ENCODE measurements at regions not wholly inside any gene's neighbourhood (a gene's known extent, or its start where the extent isn't known, plus 50 kb on each side); places are given as distances from the start of the nearest gene placed in this dataset.

GRCh38 chr10:44769450-44769849 is 141.7 kb upstream of the TMEM72 start:
- H3K9me3 ChIP-seq, result no peaks in the 10 kb centered on the region
- no peaks in the 10 kb centered on the region for H3K27me3 ChIP-seq (replicated peaks; ENCODE audit: insufficient read depth)
- H3K27ac ChIP-seq, result no peak overlapping the region
- WGBS, result 53% methylated on average over 1 of the region's 1 CpG
- no peak for TF ChIP-seq POLR2A (IDR thresholded peaks at IDR 0.05)
- TF ChIP-seq, protein P1, sequence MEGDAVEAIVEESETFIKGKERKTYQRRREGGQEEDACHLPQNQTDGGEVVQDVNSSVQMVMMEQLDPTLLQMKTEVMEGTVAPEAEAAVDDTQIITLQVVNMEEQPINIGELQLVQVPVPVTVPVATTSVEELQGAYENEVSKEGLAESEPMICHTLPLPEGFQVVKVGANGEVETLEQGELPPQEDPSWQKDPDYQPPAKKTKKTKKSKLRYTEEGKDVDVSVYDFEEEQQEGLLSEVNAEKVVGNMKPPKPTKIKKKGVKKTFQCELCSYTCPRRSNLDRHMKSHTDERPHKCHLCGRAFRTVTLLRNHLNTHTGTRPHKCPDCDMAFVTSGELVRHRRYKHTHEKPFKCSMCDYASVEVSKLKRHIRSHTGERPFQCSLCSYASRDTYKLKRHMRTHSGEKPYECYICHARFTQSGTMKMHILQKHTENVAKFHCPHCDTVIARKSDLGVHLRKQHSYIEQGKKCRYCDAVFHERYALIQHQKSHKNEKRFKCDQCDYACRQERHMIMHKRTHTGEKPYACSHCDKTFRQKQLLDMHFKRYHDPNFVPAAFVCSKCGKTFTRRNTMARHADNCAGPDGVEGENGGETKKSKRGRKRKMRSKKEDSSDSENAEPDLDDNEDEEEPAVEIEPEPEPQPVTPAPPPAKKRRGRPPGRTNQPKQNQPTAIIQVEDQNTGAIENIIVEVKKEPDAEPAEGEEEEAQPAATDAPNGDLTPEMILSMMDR (IDR thresholded peaks at IDR 0.05), result no peak
- TF ChIP-seq POLR2AphosphoS5 (IDR thresholded peaks at IDR 0.05), result no peak
- no peaks in the 10 kb centered on the region for H3K4me1 ChIP-seq (replicated peaks)
- no peaks in the 10 kb centered on the region for H3K36me3 ChIP-seq
- intact Hi-C loops (cut with DNase I), result no loop called here
- no peak for DNase-seq (ENCODE audit: low spot score)
- no peak overlapping the region for H3K4me3 ChIP-seq

- Histone ChIP-seq H3K36me3 (no peaks in the 10 kb centered on the region), H3K4me1 (replicated peaks) (no peaks in the 10 kb centered on the region), H3K9me3 (no peaks in the 10 kb centered on the region), H3K27me3 (replicated peaks; ENCODE audit: insufficient read depth) (no peaks in the 10 kb centered on the region), H3K4me3 (no peak overlapping the region), H3K27ac (no peak overlapping the region)
- DNase-seq (ENCODE audit: low spot score), result no peak
- intact Hi-C loops (cut with DNase I), result no loop called here
- WGBS, result 62% methylated on average over 2 of the region's 2 CpGs
- TF ChIP-seq POLR2A (IDR thresholded peaks at IDR 0.05) (no peak), POLR2AphosphoS5 (IDR thresholded peaks at IDR 0.05) (no peak)
- TF ChIP-seq, protein P1 (IDR thresholded peaks at IDR 0.05), result no peak
Observed at GRCh38 chr10:44771233-44771995, 139.7 kb upstream of the TMEM72 start.

GRCh38 chr10:44773565-44773964 is 137.6 kb upstream of the TMEM72 start:
- H3K9me3 ChIP-seq, result no peaks in the 10 kb centered on the region
- DNase-seq (ENCODE audit: low spot score), result no peak
- intact Hi-C loops (cut with DNase I), result no loop called here
- H3K27me3 ChIP-seq (replicated peaks; ENCODE audit: insufficient read depth), result no peaks in the 10 kb centered on the region
- H3K36me3 ChIP-seq, result no peaks in the 10 kb centered on the region
- TF ChIP-seq, protein P1 (IDR thresholded peaks at IDR 0.05), result no peak
- TF ChIP-seq POLR2AphosphoS5 (IDR thresholded peaks at IDR 0.05) (no peak), POLR2A (IDR thresholded peaks at IDR 0.05) (no peak)
- 95% methylated on average over 19 of the region's 19 CpGs for WGBS
- no peak overlapping the region for H3K27ac ChIP-seq
- no peak overlapping the region for H3K4me3 ChIP-seq
- no peaks in the 10 kb centered on the region for H3K4me1 ChIP-seq (replicated peaks)

DNA sequence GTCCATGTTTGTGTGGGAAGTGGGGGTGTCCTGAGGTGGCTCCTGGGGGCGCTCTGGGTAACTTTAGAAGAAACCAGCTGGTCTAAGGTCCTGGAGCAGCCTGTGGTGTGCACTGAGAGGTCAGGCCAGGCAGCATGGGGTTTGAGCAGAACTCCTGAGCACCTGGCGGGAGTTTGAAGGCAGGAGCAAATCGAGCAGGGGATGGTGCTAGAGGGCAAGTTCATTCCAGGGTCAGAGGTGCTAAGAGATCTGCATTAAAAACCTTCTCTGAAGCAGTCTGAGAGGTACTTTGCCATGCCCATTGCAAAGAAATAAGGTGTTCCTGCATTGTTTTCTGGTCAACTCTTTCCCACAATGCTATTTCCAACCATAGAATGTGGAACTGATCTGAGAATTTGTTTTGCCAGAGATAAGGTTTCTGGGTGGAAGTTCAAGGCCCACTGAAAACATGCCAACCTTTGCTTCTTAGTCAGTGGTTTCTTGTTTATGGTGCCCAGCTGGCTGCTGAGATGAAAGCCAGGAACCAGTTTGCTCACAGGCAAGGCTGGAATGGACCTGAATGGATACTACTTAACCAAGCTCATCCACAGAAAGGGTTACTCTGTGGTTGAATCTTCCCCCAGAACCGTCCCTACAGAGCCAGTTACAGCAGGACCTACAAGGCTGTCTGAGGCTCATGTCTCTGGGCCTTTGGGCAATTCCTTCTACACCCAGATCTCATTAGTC is 136.3 kb upstream of the TMEM72 start:
- Histone ChIP-seq H3K9me3 (no peaks in the 10 kb centered on the region), H3K27ac (no peak overlapping the region), H3K27me3 (replicated peaks; ENCODE audit: insufficient read depth) (no peaks in the 10 kb centered on the region), H3K4me1 (replicated peaks) (no peaks in the 10 kb centered on the region), H3K4me3 (no peak overlapping the region), H3K36me3 (no peaks in the 10 kb centered on the region)
- TF ChIP-seq POLR2AphosphoS5 (IDR thresholded peaks at IDR 0.05), result no peak
- no peak for TF ChIP-seq POLR2A (IDR thresholded peaks at IDR 0.05)
- TF ChIP-seq, protein P1 (IDR thresholded peaks at IDR 0.05), result no peak
- intact Hi-C loops (cut with DNase I), result no loop called here
- 55% methylated on average over 4 of the region's 4 CpGs for WGBS
- no peak for DNase-seq (ENCODE audit: low spot score)

GRCh38 chr10:44775402-44775741 is 135.8 kb upstream of the TMEM72 start:
- H3K36me3 ChIP-seq, result no peaks in the 10 kb centered on the region
- no peak for DNase-seq (ENCODE audit: low spot score)
- H3K4me3 ChIP-seq, result no peak overlapping the region
- H3K27ac ChIP-seq, result no peak overlapping the region
- no peaks in the 10 kb centered on the region for H3K9me3 ChIP-seq
- H3K27me3 ChIP-seq (replicated peaks; ENCODE audit: insufficient read depth), result no peaks in the 10 kb centered on the region
- intact Hi-C loops (cut with DNase I), result no loop called here
- TF ChIP-seq, protein P1 (IDR thresholded peaks at IDR 0.05), result no peak
- TF ChIP-seq POLR2A (IDR thresholded peaks at IDR 0.05), result no peak
- TF ChIP-seq POLR2AphosphoS5 (IDR thresholded peaks at IDR 0.05), result no peak
- H3K4me1 ChIP-seq (replicated peaks), result no peaks in the 10 kb centered on the region
- WGBS, result over 99% methylated on average over 6 of the region's 6 CpGs

Measured in prostate gland (tissue), 2 donors.